GM21786 (cell line): ENCODE measurements at regions not wholly inside any gene's neighbourhood (a gene's known extent, or its start where the extent isn't known, plus 50 kb on each side); places are given as distances from the start of the nearest gene placed in this dataset.
"Not testable (repeated sequence)": the region's sequence is repeated elsewhere in the genome, so short reads cannot be mapped to it uniquely, and the experiment has no call there.

Source experiments
- ATAC-seq: cut with Tn5 transposase; IDR thresholded peaks from one replicate; pipeline ENCODE4 v1.9.1; 2021; ENCODE audit not compliant: unreplicated experiment

DNA sequence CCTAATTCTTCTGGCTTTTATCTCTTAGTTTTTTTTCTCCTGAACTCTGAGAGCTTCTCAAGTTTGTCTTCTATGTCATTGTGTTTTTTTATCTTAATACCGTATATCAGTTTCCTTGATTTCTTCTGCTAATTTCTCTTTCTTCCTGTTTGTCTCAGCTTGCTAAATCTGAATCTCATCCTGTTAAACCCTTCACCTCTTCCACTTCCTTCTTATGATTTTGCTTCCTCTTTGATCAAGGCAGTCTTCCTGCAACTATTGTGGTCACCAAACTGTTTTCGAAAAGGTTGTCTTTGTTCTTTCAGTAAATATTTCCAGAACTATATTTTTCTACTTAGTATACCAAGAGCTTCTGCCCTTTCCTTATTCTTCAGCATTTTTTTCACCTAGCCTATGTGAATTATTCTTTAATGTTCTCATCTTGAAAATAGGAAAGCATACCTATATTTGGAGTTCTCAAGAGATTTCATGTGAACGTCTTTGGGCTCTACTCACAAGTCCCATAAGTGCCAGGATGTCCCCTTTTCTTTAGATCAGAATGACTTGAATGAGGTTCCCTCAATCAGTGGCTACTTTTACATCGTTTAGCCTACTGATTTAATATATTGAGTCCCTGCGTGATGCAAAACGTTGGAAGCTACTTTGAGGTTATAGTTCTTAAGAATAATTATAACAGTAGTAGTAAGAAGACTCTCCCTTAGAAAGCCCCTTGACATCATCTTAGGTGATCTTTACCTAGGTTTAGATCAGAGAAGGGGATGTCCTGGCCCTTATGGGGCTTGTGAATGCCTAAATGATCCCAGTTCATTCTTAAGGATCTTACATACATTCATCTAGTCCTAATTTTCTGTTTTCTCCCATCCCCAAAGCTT is 415.4 kb upstream of the AUTS2 start:
- no peak for ATAC-seq

DNA sequence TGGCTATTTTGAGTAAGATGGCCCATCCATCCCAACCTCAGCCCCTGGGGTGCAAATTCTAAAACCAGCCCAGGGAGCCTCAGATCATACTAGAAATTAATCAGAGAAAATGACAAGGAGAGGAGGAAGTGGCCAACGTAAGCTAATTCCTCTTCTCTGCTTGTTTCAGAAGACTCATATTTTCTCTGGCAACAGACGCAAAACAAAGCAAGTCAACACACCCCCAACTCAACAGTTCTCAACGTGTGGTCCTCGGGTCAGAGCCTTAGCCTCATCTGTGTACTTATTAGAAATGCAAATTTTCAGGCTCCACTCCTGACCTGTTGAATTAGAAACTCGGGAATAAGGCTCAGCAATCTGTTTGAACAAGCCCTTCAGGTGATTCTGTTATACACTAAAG is 413.9 kb upstream of the AUTS2 start:
- ATAC-seq = no peak

DNA sequence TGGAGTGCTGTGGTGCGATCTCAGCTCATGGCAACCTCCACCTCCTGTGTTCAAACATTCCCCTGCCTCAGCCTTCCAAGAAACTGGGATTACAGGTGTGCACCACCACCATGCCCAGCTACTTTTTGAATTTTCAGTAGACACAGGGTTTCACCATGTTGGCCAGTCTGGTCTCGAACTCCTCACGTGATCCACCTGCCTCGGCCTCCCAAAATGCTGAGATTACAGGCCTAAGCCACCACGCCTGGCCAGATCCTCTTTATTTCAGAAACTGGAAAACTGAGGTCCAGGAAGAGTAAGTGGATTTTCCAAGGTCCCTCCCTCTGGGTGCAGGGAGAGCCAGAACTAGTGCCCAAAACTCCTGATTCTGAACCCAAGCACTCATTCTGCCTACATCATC is 413.1 kb upstream of the AUTS2 start:
- no peak for ATAC-seq

DNA sequence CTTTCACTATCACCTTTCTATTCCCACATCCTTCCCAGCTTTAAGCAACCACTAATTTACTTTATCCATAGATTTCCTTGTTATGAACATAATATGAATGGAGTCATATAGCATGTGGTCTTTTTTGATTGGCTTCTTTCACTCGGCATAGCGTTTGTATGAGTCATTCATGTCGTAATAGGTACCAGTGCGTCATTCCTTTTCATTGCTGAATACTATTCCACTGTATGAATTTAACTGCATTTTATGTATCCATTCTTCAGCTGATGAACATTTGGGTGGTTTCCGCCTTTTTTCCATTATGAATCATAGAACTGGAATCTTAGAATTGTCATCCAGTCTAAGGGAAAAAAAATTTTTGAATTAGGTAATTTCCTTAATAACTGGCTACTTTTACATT is 411.3 kb upstream of the AUTS2 start:
- no peak for ATAC-seq

DNA sequence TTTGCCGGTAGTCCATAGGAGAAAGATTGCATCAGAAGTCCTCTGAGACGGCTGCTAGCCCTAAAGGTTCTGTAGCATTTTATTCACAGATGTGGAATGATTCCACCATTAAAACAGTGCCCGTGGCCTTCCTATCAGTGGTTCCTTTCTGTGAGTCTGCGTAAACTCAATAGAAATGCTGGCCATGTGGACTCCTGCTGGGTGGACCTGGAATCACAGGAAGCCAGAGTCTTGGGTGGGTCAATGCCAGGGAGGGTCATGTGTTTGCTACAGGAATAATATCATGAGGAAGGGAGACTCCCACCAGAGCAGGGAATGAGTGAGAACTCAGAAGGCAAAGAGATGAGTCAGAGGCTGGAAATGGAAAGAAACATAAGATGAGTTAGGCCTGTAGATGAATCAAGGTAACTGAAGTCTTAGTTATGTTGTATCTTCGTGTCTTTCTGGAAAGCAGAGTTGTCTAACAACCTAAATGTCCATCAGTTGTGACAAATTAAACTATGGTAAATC is 410.4 kb upstream of the AUTS2 start:
- ATAC-seq = no peak

DNA sequence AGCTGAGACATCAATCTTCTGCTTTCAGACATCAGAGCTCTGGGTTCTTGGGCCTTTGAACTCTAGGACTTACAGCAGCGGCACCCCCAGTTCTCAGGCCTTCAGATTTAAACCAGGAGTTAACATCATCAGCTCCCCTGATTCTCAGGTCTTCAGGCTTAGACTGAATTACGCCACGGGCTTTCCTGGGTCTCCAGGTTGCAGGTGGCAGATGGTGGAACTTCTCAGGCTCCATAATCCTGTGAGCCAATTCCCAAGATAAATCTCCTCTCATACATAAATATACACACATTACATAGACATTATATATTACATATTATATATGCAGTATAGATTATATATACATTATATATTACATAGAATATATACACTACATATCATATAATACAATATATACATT is 408.9 kb upstream of the AUTS2 start:
- no peak for ATAC-seq

DNA sequence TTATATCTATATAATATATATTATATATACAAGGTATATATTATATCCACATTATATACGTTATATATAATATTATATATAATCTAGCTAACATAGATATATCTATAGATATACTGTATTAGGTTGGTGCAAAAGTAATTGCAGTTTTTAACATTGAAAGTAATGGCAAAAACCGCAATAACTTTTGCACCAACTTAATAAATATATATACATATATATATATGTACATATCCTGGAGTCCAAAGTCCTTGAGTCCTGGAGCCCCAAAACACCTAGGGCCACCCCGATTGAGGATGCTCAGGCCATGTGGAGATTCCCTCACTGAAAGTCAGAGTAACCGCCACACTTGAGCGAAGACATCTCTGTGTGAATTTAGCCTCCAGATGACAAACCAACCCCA is 408.2 kb upstream of the AUTS2 start:
- no peak for ATAC-seq

DNA sequence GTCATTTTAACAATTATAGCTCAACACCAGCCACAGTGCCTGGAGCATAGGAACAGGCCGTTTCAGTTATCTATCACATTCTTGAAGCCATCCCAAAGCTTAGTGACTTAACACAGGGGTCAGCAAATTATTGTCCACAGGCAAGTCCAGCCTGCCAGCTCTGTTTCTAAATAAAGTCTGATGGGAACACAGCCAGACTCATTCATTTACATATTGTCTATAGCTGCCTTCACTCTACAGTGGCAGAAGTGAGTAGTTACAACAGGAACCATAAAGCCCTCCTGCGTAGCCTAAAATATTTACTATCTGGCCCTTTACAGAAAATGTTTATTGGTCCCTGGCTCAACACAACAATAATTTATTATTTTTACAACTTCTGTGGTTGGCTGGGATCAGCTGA is 407.5 kb upstream of the AUTS2 start:
- ATAC-seq = no peak

DNA sequence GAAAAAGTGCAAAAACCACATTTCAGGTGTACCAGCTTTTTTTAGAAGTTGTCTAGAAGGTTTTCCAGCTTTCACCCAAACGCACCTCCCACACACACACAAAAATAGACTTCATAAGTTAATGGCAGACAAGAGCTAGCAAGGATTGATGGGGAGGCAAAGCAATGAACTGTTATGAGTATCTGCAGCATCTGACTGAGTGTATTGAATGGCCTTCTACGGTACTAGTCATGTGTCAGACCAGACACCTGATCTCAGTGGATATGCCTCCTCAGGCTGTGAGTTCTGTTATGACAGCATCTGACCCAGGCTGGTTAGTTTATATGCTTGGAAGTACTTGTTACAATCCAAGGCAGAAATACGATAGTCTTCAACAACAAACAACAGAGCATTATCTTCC is 406.1 kb upstream of the AUTS2 start:
- ATAC-seq = no peak

DNA sequence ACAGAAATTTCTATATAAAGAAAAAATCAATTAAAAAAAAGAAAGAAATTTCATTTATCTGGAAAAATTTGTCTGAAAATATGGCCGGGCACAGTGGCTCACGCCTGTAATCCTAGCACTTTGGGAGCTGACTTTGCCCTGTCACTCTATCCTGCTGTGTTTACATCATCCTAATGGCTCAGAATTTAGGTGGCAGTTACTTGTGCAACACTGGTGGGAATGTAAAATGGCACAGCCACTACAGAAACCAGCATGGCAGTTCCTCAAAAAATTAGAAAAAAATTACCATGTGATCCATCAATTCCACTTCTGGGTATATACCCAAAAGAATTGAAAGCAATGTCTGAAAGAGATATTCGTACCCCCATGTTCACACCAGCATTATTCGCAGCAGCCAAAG is 405.2 kb upstream of the AUTS2 start:
- ATAC-seq = no peak

DNA sequence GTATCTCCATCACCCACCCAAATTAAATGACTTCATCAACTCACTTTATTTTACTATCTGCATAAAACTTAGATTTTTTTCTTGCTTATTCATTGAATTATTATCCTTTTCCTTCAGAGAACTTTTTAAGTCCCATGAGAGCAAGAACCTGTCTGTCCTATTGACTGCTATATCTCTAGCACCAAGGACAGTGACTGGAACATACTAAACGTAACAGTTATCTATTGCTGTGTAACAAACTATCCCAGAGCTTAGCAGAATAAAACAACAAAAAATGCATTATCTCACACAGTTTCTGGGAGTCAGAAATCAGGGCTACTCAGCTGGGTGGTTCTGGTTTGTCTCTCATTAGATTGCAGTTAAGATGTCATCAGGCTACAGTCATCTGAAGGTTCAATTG is 401.7 kb upstream of the AUTS2 start:
- no peak for ATAC-seq

DNA sequence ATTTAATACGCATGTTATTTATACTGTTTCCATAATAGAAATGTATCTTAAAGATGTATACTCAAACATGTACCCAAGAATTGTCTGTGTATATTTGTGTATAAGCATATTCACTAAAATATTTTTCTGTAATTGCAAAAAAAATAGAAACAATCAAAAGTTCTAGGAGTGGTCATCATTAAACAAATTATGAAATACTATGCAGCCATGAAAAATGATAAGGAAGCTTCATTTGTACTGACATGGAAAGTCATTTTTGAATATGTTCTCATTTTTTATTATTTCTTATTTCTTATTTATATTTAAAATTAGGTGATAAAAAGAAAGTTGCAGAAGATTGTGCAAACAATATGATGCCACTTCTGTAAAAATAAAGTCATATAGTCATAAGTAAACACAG is 400.0 kb upstream of the AUTS2 start:
- ATAC-seq = no peak

DNA sequence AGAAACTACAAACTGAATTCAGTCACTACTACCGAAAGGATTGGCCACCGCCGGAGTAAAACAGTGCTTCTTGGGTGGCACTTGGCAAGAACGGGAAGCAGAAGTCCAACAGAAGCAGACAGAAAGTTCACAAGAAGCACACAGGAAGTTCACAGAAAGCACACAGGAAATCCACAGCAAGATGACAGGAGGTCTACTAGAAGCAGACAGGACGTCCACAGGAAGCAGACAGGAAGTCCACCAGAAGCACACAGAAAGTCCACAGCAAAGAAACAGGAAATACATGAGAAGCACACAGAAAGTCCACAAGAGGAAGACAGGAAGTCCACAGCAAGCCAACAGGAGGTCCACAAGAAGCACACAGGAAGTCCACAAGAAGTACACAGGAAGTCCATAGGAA is 399.2 kb upstream of the AUTS2 start:
- ATAC-seq = no peak

DNA sequence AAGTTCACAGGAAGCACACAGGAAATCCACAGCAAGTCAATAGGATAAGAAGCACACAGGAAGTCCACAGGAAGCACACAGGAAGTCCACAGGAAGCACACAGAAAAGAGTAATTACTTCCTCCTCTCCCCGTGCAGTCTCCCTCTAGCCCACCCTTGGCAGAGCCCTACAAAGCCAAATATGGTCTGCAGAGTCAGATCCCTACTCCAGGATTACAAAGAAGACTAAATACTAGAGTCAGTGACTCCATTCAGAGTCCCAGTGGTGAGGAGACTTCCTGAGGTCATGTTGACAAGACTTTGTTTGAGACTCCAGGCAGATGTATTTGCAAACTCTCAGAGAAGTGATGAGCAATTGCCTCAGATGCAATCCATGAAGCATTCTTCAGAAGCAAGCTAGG is 398.6 kb upstream of the AUTS2 start:
- ATAC-seq = no peak

DNA sequence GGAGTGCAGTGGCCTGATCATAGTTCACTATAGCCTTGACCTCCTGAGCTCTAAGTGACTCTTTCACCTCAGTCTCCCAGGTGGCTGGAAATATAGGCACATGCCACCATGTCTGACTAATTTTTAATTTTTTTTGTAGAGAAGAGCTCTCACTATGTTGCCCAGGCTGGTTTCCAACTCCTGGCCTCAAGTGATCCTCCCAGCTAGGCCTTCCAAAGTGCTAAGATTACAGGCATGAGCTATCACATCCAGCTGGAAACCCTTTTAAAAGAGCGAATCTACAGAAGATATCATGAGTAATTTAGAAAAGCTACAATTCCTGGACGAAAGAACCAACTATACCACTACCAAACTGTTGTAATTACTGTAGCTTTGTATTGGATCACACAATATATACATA is 394.4 kb upstream of the AUTS2 start:
- ATAC-seq = no peak

DNA sequence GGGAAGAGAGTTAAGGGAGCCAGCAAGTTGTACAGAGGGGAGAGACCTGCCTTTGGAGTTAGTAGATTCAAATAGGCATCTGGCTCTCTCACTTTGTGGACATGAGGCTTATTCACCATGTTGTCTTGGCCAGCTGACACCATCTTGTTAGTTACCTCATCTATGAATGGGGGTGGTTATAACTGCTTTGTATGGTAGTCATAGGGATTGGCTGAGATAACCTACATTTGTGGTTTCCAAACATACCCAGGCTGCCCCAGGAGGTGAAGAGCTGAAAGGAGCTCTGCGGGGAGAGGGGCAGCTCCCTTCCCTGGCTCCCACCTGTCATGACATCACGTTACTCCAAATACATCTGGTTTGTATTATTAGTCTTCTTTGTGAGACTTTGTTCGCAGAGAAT is 393.3 kb upstream of the AUTS2 start:
- no peak for ATAC-seq

DNA sequence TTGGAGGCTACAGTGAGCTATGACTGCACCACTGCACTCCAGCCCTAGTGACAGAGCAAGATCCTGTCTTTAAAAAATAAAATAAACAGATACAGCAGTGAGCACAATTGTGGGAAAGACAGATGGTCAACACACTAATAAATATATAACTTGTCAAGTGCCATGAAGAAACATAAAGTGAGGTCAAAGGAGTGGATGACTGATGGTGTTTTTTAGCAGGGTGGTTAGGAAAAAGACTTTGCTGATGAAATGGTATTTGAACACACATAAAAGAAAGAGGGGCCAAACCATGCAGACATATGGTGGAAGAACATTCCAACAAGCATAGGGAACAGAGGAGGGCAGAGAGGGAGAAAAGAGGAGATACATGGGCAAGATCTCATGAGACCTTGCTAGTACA is 392.7 kb upstream of the AUTS2 start:
- ATAC-seq = no peak

DNA sequence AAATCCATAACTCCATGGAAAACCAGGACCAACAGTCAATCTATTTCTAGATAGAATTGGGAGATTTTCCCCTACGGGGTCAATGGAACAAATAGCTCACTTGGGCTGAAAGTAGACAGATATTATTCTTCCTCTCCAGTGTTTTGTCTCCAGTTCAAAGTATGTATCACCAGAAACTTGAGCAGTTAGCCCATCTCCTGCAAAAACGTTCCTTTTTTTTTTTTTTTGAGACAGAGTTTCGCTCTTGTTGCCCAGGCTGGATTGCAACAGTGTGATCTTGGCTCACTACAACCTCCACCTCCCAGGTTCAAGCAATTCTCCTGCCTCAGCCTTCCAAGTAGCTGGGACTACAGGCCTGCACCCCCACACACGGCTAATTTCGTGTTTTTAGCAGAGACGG is 390.0 kb upstream of the AUTS2 start:
- ATAC-seq = no peak

DNA sequence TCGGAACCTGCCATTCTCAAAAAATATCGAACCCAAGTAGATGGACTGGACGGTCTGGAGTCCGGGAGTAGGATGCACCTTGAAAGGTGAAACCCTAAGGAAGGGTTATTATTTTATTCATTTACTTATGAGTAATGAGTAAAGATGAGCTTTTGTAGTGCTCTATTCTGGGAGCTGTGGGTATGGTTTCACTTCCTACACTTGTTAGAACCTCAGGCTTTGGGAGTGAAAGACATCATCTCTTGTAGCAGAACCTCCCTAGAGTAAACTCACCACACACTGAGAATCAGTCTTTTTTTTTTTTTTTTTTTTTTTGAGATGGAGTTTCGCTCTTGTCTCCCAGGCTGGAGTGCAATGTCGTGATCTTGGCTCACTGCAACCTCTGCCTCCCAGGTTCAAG is 389.4 kb upstream of the AUTS2 start:
- ATAC-seq = peak; percentile 94

DNA sequence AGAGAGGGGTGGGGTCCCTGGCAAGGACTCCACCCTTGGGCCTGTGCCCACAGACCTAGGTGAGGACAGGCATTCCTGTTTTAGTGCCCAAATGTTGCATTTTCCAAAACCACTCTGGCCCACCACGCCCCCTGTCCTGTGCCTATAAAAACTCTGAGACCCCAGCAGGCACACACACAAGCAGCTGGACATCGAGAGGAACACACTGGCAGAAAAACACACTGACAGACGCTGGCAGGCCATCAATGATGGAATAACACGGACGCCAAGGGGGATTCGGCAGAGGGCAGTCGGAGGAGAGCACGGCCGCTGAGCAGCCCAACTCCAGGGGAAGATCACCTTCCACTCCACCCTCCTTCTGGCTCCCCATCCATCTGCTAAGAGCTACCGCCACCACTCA is 386.9 kb upstream of the AUTS2 start:
- no peak for ATAC-seq

DNA sequence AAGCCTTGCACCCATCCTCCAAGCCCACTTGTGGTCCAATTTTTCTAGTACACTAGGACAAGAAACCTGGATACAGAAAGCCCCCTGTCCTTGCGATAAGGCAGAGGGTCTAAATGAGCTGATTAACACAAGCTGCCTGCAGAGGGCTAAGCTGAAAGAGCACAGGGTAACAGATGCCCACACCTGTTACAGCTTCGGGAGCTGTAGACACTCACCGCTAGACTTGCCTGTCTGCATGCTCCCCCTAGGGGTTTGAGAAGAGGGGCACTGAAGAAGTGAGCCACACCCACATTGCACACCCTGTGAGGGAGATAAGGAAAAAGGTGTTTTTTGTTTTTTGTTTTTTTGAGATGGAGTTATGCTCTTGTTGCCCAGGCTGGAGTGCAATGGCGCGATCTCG is 386.5 kb upstream of the AUTS2 start:
- no peak for ATAC-seq

DNA sequence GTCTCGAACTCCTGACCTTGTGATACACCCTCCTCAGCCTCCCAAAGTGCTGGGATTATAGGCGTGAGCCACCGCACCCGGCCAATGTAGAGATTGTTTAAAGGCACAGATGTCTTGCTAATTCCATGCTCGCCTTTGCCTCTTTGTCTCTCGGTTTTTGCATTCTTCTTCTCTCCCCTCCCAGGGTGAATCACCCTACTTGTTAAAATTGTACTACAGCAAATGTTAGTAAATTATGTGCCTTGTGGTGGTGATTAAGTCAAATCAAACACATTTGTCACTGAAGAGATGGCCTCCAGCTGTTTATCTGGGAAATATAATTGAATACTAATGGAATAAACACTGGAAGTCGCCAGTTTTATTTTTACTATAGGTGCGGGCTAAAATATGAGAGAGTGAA is 384.4 kb upstream of the AUTS2 start:
- ATAC-seq = no peak

DNA sequence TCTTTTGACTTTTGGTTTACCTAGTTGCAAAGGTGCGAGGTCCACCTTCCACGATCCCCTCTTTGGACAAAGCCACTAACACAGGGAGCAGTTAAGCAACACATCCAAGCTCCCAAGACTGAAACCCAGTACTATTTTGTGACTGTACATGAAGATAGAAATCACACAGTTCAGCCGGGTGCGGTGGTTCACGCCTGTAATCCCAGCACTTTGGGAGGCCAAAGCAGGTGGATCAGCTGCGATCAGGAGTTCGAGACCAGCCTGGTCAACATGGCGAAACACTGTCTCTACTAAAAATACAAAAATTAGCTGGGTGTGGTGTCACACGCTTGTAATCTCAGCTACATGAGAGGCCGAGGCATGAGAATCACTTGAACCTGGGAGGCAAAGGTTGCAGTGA is 382.8 kb upstream of the AUTS2 start:
- not testable (repeated sequence) for ATAC-seq
